Activated T-cell treated with anti-CD3 and anti-CD28 coated beads for 24 hours (primary cell): ENCODE measurements at regions not wholly inside any gene's neighbourhood (a gene's known extent, or its start where the extent isn't known, plus 50 kb on each side); places are given as distances from the start of the nearest gene placed in this dataset.

Source experiments
- DNase-seq: peaks from one replicate; pipeline ENCODE4 v3.0.0-alpha.2; 2020; ENCODE audit warnings: low read depth

- no peak for DNase-seq
Observed at GRCh38 chr12:130102266-130102665, 60.0 kb upstream of the FZD10 start.

GRCh38 chr12:130104571-130105106 is 57.6 kb upstream of the FZD10 start:
- DNase-seq, result no peak

- DNase-seq, result no peak
Observed at GRCh38 chr12:130109062-130109945, 53.0 kb upstream of the FZD10 start.

- no peak for DNase-seq
Observed at GRCh38 chr12:130110914-130111313, 51.4 kb upstream of the FZD10 start.

GRCh38 chr12:130111965-130112496 is 50.2 kb upstream of the FZD10 start:
- DNase-seq, result no peak
